Neural crest cell (in vitro differentiated cells): ENCODE measurements at regions not wholly inside any gene's neighbourhood (a gene's known extent, or its start where the extent isn't known, plus 50 kb on each side); places are given as distances from the start of the nearest gene placed in this dataset.

Source experiments
- DNase-seq: peaks from one replicate; pipeline ENCODE4 v3.0.0; 2021; ENCODE audit warnings: low read depth, mixed read lengths, low spot score
- H3K27ac Mint-ChIP-seq: one replicate; pipeline ENCODE4 v1.8.0; 2021; ENCODE audit warnings: mild to moderate bottlenecking, mixed read lengths; ENCODE audit not compliant: unreplicated experiment
- H3K27me3 Mint-ChIP-seq: 2 replicates; pipeline ENCODE4 v1.8.0; 2021; ENCODE audit warnings: low read depth, mild to moderate bottlenecking, mixed read lengths
- H3K36me3 Mint-ChIP-seq: 2 replicates; pipeline ENCODE4 v1.8.0; 2021; ENCODE audit warnings: low read depth, mild to moderate bottlenecking, mixed read lengths
- H3K4me1 Mint-ChIP-seq: 2 replicates; pipeline ENCODE4 v1.8.0; 2021; ENCODE audit warnings: mixed read lengths
- H3K4me3 Mint-ChIP-seq: one replicate; pipeline ENCODE4 v1.8.0; 2021; ENCODE audit warnings: mild to moderate bottlenecking, mixed read lengths
- H3K9me3 Mint-ChIP-seq: 2 replicates; pipeline ENCODE4 v1.8.0; 2021; ENCODE audit warnings: mixed read lengths
- TF ChIP-seq, protein P1 (sequence below): fragments of 200-600 bp; sonication (generic); conservative IDR thresholded peaks from 2 replicates; pipeline ENCODE4 v1.5.0; 2021; ENCODE audit warnings: antibody characterized with exemption, mild to moderate bottlenecking

DNA sequence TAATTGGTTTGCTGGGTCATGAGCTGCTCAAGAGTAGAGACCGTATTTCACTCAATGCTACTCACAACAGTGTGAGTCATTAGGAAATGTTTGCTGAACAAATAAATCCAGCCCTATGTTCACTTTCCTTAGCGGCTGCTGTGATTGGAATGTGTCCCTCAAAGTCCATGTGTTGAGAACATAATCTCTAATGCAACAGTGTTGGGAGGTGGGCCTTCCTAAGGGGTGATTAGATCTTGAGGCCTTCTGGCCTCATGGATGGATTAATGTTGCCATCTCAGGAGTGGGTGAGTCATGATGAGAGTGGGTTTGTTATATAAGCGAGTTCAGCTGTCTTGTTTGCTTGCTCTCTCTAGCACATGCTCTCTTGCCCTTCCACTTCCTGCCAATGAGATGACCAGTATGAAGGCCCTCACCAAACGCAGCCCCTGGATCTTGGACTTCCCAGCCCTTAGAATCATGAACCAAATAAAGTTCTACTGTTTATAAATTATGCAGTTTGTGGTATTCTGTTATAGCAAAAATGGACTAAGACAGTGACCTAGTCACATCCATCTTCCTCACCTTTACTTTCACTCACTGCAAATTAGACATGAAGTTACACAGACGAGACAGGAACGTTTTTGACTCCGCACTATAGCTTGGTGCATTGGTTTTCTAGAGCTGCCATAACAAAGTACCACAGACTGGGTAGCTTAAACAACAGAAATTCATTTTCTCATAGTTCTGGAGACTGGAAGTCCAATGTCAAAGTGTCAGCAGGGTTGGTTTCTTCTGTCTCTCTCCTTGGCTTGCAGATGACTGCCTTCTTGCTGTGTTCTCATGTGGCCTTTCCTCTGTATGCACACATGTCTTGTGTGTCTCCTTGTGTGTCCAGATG is 50.9 kb upstream of the FAM169A start:
- no peaks in the 10 kb centered on the region for H3K36me3 Mint-ChIP-seq
- no peak overlapping the region for H3K27ac Mint-ChIP-seq
- no peak overlapping the region for H3K4me3 Mint-ChIP-seq
- H3K9me3 Mint-ChIP-seq, result no peaks in the 10 kb centered on the region
- no peak for DNase-seq
- H3K27me3 Mint-ChIP-seq, result no peaks in the 10 kb centered on the region
- TF ChIP-seq, protein P1, sequence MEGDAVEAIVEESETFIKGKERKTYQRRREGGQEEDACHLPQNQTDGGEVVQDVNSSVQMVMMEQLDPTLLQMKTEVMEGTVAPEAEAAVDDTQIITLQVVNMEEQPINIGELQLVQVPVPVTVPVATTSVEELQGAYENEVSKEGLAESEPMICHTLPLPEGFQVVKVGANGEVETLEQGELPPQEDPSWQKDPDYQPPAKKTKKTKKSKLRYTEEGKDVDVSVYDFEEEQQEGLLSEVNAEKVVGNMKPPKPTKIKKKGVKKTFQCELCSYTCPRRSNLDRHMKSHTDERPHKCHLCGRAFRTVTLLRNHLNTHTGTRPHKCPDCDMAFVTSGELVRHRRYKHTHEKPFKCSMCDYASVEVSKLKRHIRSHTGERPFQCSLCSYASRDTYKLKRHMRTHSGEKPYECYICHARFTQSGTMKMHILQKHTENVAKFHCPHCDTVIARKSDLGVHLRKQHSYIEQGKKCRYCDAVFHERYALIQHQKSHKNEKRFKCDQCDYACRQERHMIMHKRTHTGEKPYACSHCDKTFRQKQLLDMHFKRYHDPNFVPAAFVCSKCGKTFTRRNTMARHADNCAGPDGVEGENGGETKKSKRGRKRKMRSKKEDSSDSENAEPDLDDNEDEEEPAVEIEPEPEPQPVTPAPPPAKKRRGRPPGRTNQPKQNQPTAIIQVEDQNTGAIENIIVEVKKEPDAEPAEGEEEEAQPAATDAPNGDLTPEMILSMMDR, result no peak
- H3K4me1 Mint-ChIP-seq, result no peaks in the 10 kb centered on the region
